ENCODE measurements at regions not wholly inside any gene's neighbourhood (a gene's known extent, or its start where the extent isn't known, plus 50 kb on each side); places are given as distances from the start of the nearest gene placed in this dataset.
A peak's percentile ranks its signal among the peaks of the same experiment; 100 is the strongest.

- H3K36me3 ChIP-seq (ENCODE audit: control insufficient read depth in 2 of 4, insufficient read depth in 4 of 4, low read length in 3 of 4): no peaks in the 10 kb centered on the region
- no peak overlapping the region for H2BK15ac ChIP-seq (ENCODE audit: low read length)
- H3K23me2 ChIP-seq (ENCODE audit: low read depth, low read length): no peaks in the 10 kb centered on the region
- H3K4me3 ChIP-seq (ENCODE audit: extremely low read depth in 1 of 4, insufficient read depth in 2 of 4, low read depth in 3 of 4, low read length in 4 of 4): peak overlapping the region in 1 of 4 experiments; percentile 23; a peak in 2 of 8 replicates
- WGBS, 2 experiments (ENCODE audit: extremely low coverage in 1 of 2, insufficient coverage in 1 of 2, insufficient read length in 1 of 2, insufficient replicate concordance in 2 of 2, low coverage in 1 of 2, low lambda C conversion rate in 2 of 2, missing lambda C conversion rate in 1 of 2): 42% methylated on average over 4 of the region's 4 CpGs; no CpG with 5 or more reads in 1 of the 2 experiments
- ChIA-PET POLR2A (ENCODE audit: partially characterized antibody) (interaction anchor here (0.8 kb wide), 1 partner anchor 28 kb away, joined by 3 read pairs; no protein-coding TSS in a partner anchor), CTCF (ENCODE audit: partially characterized antibody) (no interaction called here)
- 0 out of 2 replicates have a peak overlapping the region, but pooled peaks have one; percentile 38 for H2BK20ac ChIP-seq (ENCODE audit: low read length)
- no peak overlapping the region for H2BK5ac ChIP-seq (ENCODE audit: low read depth, low read length)
- no peaks in the 10 kb centered on the region for H3K9me3 ChIP-seq (ENCODE audit: insufficient read depth in 2 of 2, low read depth in 1 of 2, low read length in 1 of 2)
- H2AFZ ChIP-seq (ENCODE audit: low read length): no peak overlapping the region
- H3K18ac ChIP-seq (ENCODE audit: extremely low read depth, low read length): no peak overlapping the region; the same call in 1 of the 2 replicates
- no peaks in the 10 kb centered on the region; the same call in 1 of the 2 replicates for H3K79me1 ChIP-seq (ENCODE audit: low read depth, low read length)
- peak overlapping the region in 1 of 2 experiments; percentile 30; a peak in 1 of 4 replicates for H3K4me2 ChIP-seq (ENCODE audit: insufficient read depth in 1 of 2, low read depth in 2 of 2, low read length in 2 of 2)
- no peak overlapping the region for H4K91ac ChIP-seq (replicated peaks; ENCODE audit: insufficient read length, low read length)
- DNase-seq (ENCODE audit: low read depth in 1 of 2, low spot score in 2 of 2) (no peak), FAIRE-seq (no peak)
- H2BK120ac ChIP-seq (replicated peaks; ENCODE audit: low read depth, low read length): no peak overlapping the region
- no peak overlapping the region for H4K5ac ChIP-seq (ENCODE audit: insufficient read length, low read depth, low read length)
- no peaks in the 10 kb centered on the region for H4K20me1 ChIP-seq (replicated peaks in 1 of 2; ENCODE audit: control insufficient read depth in 1 of 2, insufficient read depth in 2 of 2, low read length in 2 of 2)
- H3K56ac ChIP-seq (replicated peaks; ENCODE audit: insufficient read length, low read depth, low read length): no peak overlapping the region
- no peak overlapping the region for H4K8ac ChIP-seq (ENCODE audit: extremely low read depth, insufficient read depth, low read length)
- peaks cover 1 to 16% (median 8%) of the 10 kb centered on the region in 4 experiments; a peak in 6 of 7 replicates for H3K4me1 ChIP-seq (replicated peaks in 1 of 4; ENCODE audit: control insufficient read depth in 3 of 4, insufficient read depth in 4 of 4, low read length in 3 of 4)
- H3K14ac ChIP-seq (ENCODE audit: insufficient read length): no peak overlapping the region
- H2BK12ac ChIP-seq (ENCODE audit: low read depth, low read length): no peak overlapping the region
- H3K4ac ChIP-seq (replicated peaks; ENCODE audit: insufficient read length, low read depth, low read length): no peak overlapping the region
- H3K27ac ChIP-seq (ENCODE audit: low read depth, low read length): no peak overlapping the region
- H3K23ac ChIP-seq (ENCODE audit: insufficient read length): no peak overlapping the region
- H3K79me2 ChIP-seq (ENCODE audit: control insufficient read depth in 1 of 2, insufficient read depth in 2 of 2, low read length in 2 of 2): no peaks in the 10 kb centered on the region
- H3K9ac ChIP-seq (replicated peaks in 1 of 4; ENCODE audit: extremely low read depth in 1 of 4, low read depth in 3 of 4, low read length in 3 of 4): no peak overlapping the region
- no peaks in the 10 kb centered on the region; a peak in 2 of 7 replicates for H3K27me3 ChIP-seq (replicated peaks in 1 of 4; ENCODE audit: control insufficient read depth in 3 of 4, extremely low read depth in 1 of 4, insufficient read depth in 3 of 4, low read length in 3 of 4)
- H2AK5ac ChIP-seq (ENCODE audit: low read depth, low read length): no peak overlapping the region
- TF ChIP-seq POLR2A (IDR thresholded peaks at IDR 0.05; ENCODE audit: control extremely low read depth in 1 of 2, low read depth in 2 of 2, low read length in 2 of 2): no peak
- TF ChIP-seq SIX5 (IDR thresholded peaks at IDR 0.05; ENCODE audit: low read depth, low read length): no peak
- no peak for TF ChIP-seq SP4 (IDR thresholded peaks at IDR 0.05; ENCODE audit: low read length)
- no peak for TF ChIP-seq CHD1 (IDR thresholded peaks at IDR 0.05; ENCODE audit: low read depth, low read length)
- no peak for TF ChIP-seq SUZ12 (IDR thresholded peaks at IDR 0.05; ENCODE audit: low read length)
- TF ChIP-seq SIN3A (conservative IDR thresholded peaks at IDR 0.05 in 1 of 2, IDR thresholded peaks at IDR 0.05 in 1 of 2; ENCODE audit: low read depth in 1 of 2, low read length in 2 of 2): no peak
- no peak for TF ChIP-seq MAFK (IDR thresholded peaks at IDR 0.05; ENCODE audit: low read depth, low read length)
- TF ChIP-seq HDAC2 (IDR thresholded peaks at IDR 0.05; ENCODE audit: borderline replicate concordance in 1 of 2, low read depth in 2 of 2, low read length in 2 of 2): peak in 1 of 2 experiments; percentile 34; a peak in 1 of 4 replicates
- peak; percentile 40 for TF ChIP-seq NANOG (IDR thresholded peaks at IDR 0.05; ENCODE audit: insufficient read depth, low read depth, low read length, poor library complexity, severe bottlenecking)
- no peak for TF ChIP-seq FOSL1 (IDR thresholded peaks at IDR 0.05; ENCODE audit: insufficient read depth, low read depth, low read length)
Measured at GRCh38 chr18:24979235-24979634, 372.7 kb downstream of the ZNF521 start.
